Loucy (cell line): ENCODE measurements at regions not wholly inside any gene's neighbourhood (a gene's known extent, or its start where the extent isn't known, plus 50 kb on each side); places are given as distances from the start of the nearest gene placed in this dataset.

Source experiments
- H2AFZ ChIP-seq: fragments of 200-600 bp; sonication (generic); 2 replicates; pipeline ENCODE4 v1.6.0; 2016; ENCODE audit warnings: antibody characterized with exemption, mild to moderate bottlenecking, low read length, moderate library complexity
- H3F3A ChIP-seq: fragments of 200-600 bp; 2 replicates; pipeline ENCODE4 v1.6.0; 2016; ENCODE audit warnings: antibody characterized with exemption, low read depth, mild to moderate bottlenecking
- H3K27me3 ChIP-seq: fragments of 200-600 bp; sonication (generic); 2 replicates; pipeline ENCODE4 v1.6.1; 2014; ENCODE audit warnings: low read length, mild to moderate bottlenecking; ENCODE audit not compliant: insufficient read depth, poor library complexity, severe bottlenecking
- H3K36me3 ChIP-seq: fragments of 200-600 bp; sonication (generic); 2 replicates; pipeline ENCODE4 v1.6.1; 2016; ENCODE audit warnings: low read length; ENCODE audit not compliant: insufficient read depth
- H3K4me1 ChIP-seq: fragments of 200-600 bp; sonication (generic); 2 replicates; pipeline ENCODE4 v1.5.1; 2014; ENCODE audit warnings: low read length, mild to moderate bottlenecking; ENCODE audit not compliant: insufficient read depth, poor library complexity, severe bottlenecking
- H3K4me2 ChIP-seq: fragments of 200-600 bp; sonication (generic); 2 replicates; pipeline ENCODE4 v1.6.0; 2014; ENCODE audit warnings: antibody characterized with exemption, low read length, low read depth, mild to moderate bottlenecking; ENCODE audit not compliant: poor library complexity, severe bottlenecking
- H3K4me3 ChIP-seq: fragments of 200-600 bp; sonication (generic); 2 replicates; pipeline ENCODE4 v1.5.1; 2014; ENCODE audit warnings: low read length, mild to moderate bottlenecking, mixed read lengths; ENCODE audit not compliant: poor library complexity, severe bottlenecking
- H3K79me2 ChIP-seq: fragments of 200-600 bp; sonication (generic); 2 replicates; pipeline ENCODE4 v1.6.1; 2014; ENCODE audit warnings: low read length; ENCODE audit not compliant: insufficient read depth
- H3K9ac ChIP-seq: fragments of 200-600 bp; sonication (generic); 2 replicates; pipeline ENCODE4 v1.6.0; 2014; ENCODE audit warnings: mild to moderate bottlenecking, low read depth, low read length, moderate library complexity; ENCODE audit not compliant: poor library complexity, severe bottlenecking
- H3K9me2 ChIP-seq: fragments of 200-600 bp; sonication (generic); replicated peaks from 2 replicates; pipeline ENCODE4 v1.6.1; 2016; ENCODE audit warnings: low read depth, low read length, mixed read lengths
- H3K9me3 ChIP-seq: fragments of 200-600 bp; sonication (generic); 2 replicates; pipeline ENCODE4 v1.6.1; 2014; ENCODE audit warnings: mild to moderate bottlenecking, antibody characterized with exemption, low read length, low read depth; ENCODE audit not compliant: insufficient read depth
- H4K20me1 ChIP-seq: fragments of 200-600 bp; sonication (generic); 2 replicates; pipeline ENCODE4 v1.6.0; 2014; ENCODE audit warnings: antibody characterized with exemption, low read length, mild to moderate bottlenecking; ENCODE audit not compliant: insufficient read depth, poor library complexity, severe bottlenecking
- CTCF ChIP-seq: fragments of 200-600 bp; sonication (generic); conservative IDR thresholded peaks from 2 replicates; pipeline ENCODE4 v1.5.1; 2014; ENCODE audit warnings: mild to moderate bottlenecking, antibody characterized with exemption, low read length
- EZH2phosphoT487 ChIP-seq: fragments of 200-600 bp; IDR thresholded peaks from 2 replicates; pipeline ENCODE4 v1.6.1; 2018; ENCODE audit warnings: antibody characterized with exemption, mild to moderate bottlenecking, moderate library complexity, borderline replicate concordance

- Histone ChIP-seq H3F3A (no peaks in the 10 kb centered on the region), H3K4me2 (no peak overlapping the region), H3K9me3 (no peaks in the 10 kb centered on the region), H3K4me1 (no peaks in the 10 kb centered on the region), H3K36me3 (no peaks in the 10 kb centered on the region), H3K4me3 (no peak overlapping the region), H3K79me2 (no peaks in the 10 kb centered on the region), H4K20me1 (no peaks in the 10 kb centered on the region), H3K9ac (no peak overlapping the region), H3K9me2 (no peaks in the 10 kb centered on the region), H3K27me3 (no peaks in the 10 kb centered on the region), H2AFZ (no peak overlapping the region)
- TF ChIP-seq EZH2phosphoT487 (no peak), CTCF (no peak)
Observed at GRCh38 chr2:23069923-23070322, 315.1 kb upstream of the KLHL29 start.

GRCh38 chr2:23073056-23073455, 311.9 kb upstream of the KLHL29 start:
- no peaks in the 10 kb centered on the region for H3K27me3 ChIP-seq
- no peak overlapping the region for H3K4me3 ChIP-seq
- H3K9me3 ChIP-seq, result no peaks in the 10 kb centered on the region
- H3K9ac ChIP-seq, result no peak overlapping the region
- H3K4me2 ChIP-seq, result no peak overlapping the region
- H3K79me2 ChIP-seq, result no peaks in the 10 kb centered on the region
- no peaks in the 10 kb centered on the region for H3K4me1 ChIP-seq
- no peaks in the 10 kb centered on the region for H3K9me2 ChIP-seq
- TF ChIP-seq CTCF (no peak), EZH2phosphoT487 (no peak)
- no peaks in the 10 kb centered on the region for H4K20me1 ChIP-seq
- no peaks in the 10 kb centered on the region for H3F3A ChIP-seq
- H3K36me3 ChIP-seq, result no peaks in the 10 kb centered on the region
- no peak overlapping the region for H2AFZ ChIP-seq

GRCh38 chr2:23073671-23074070, 311.3 kb upstream of the KLHL29 start:
- Histone ChIP-seq H4K20me1 (no peaks in the 10 kb centered on the region), H3K9ac (no peak overlapping the region), H3K4me3 (no peak overlapping the region), H3K79me2 (no peaks in the 10 kb centered on the region), H3K36me3 (no peaks in the 10 kb centered on the region), H3K9me2 (no peaks in the 10 kb centered on the region), H3F3A (no peaks in the 10 kb centered on the region), H3K27me3 (no peaks in the 10 kb centered on the region), H3K9me3 (no peaks in the 10 kb centered on the region), H3K4me2 (no peak overlapping the region), H2AFZ (no peak overlapping the region), H3K4me1 (no peaks in the 10 kb centered on the region)
- no peak for TF ChIP-seq EZH2phosphoT487
- TF ChIP-seq CTCF, result no peak
